HepG2 (cell line): ENCODE measurements at regions not wholly inside any gene's neighbourhood (a gene's known extent, or its start where the extent isn't known, plus 50 kb on each side); places are given as distances from the start of the nearest gene placed in this dataset.

ENCODE experiments used
- ARID3A ChIP-seq: IDR thresholded peaks from 2 replicates; pipeline ENCODE4 v1.6.1; 2012; ENCODE audit warnings: low read depth, low read length, improper control_type of control experiment
- CTCF ChIP-seq: sonication (generic); formaldehyde crosslinking; IDR thresholded peaks from 2 replicates; pipeline ENCODE4 v1.5.0; 2020; ENCODE audit warnings: mild to moderate bottlenecking, missing genetic modification reagents, moderate library complexity
- TOE1 ChIP-seq: sonication (generic); formaldehyde crosslinking; IDR thresholded peaks from 2 replicates; pipeline ENCODE4 v1.4.0; 2020; ENCODE audit warnings: mild to moderate bottlenecking, missing genetic modification reagents
- ZC3H4 ChIP-seq: sonication (generic); formaldehyde crosslinking; IDR thresholded peaks from 2 replicates; pipeline ENCODE4 v1.4.0; 2020; ENCODE audit warnings: missing genetic modification reagents, borderline replicate concordance

GRCh38 chr17:55830699-55831471 is 80.0 kb downstream of the PCTP start:
- TF ChIP-seq ARID3A (no peak), CTCF (CRISPR knock-in tag) (no peak), ZC3H4 (CRISPR knock-in tag) (no peak), TOE1 (CRISPR knock-in tag) (no peak)
